Fibroblast of skin of right quadriceps (primary cell): ENCODE measurements at regions not wholly inside any gene's neighbourhood (a gene's known extent, or its start where the extent isn't known, plus 50 kb on each side); places are given as distances from the start of the nearest gene placed in this dataset.

ENCODE experiments used
- DNase-seq: peaks from one replicate; pipeline ENCODE4 v3.0.0-alpha.2; 2013

GRCh38 chr11:134564472-134565200 is 152.6 kb upstream of the B3GAT1 start:
- no peak for DNase-seq

GRCh38 chr11:134562941-134563471 is 151.0 kb upstream of the B3GAT1 start:
- DNase-seq = no peak

- DNase-seq = no peak
Observed at GRCh38 chr11:134562196-134562595, 150.2 kb upstream of the B3GAT1 start.

GRCh38 chr11:134561331-134561720 is 149.3 kb upstream of the B3GAT1 start:
- DNase-seq = no peak

- DNase-seq = no peak
Observed at GRCh38 chr11:134560566-134561330, 148.7 kb upstream of the B3GAT1 start.

- no peak for DNase-seq
Observed at GRCh38 chr11:134560066-134560465, 148.0 kb upstream of the B3GAT1 start.

GRCh38 chr11:134559602-134559962 is 147.5 kb upstream of the B3GAT1 start:
- DNase-seq = no peak

GRCh38 chr11:134558916-134559601 is 147.0 kb upstream of the B3GAT1 start:
- no peak for DNase-seq

- DNase-seq = no peak
Observed at GRCh38 chr11:134558258-134558835, 146.3 kb upstream of the B3GAT1 start.

- no peak for DNase-seq
Observed at GRCh38 chr11:134557571-134558257, 145.7 kb upstream of the B3GAT1 start.

- no peak for DNase-seq
Observed at GRCh38 chr11:134556186-134556585, 144.1 kb upstream of the B3GAT1 start.

- no peak for DNase-seq
Observed at GRCh38 chr11:134555510-134555909, 143.5 kb upstream of the B3GAT1 start.

- DNase-seq = no peak
Observed at GRCh38 chr11:134554861-134555260, 142.8 kb upstream of the B3GAT1 start.

- DNase-seq = no peak
Observed at GRCh38 chr11:134554106-134554505, 142.1 kb upstream of the B3GAT1 start.

GRCh38 chr11:134552749-134553148 is 140.7 kb upstream of the B3GAT1 start:
- no peak for DNase-seq

- no peak for DNase-seq
Observed at GRCh38 chr11:134545521-134545920, 133.5 kb upstream of the B3GAT1 start.

- no peak for DNase-seq
Observed at GRCh38 chr11:134544095-134544815, 132.2 kb upstream of the B3GAT1 start.

GRCh38 chr11:134543645-134544044 is 131.6 kb upstream of the B3GAT1 start:
- DNase-seq = no peak

GRCh38 chr11:134543241-134543640 is 131.2 kb upstream of the B3GAT1 start:
- no peak for DNase-seq

- DNase-seq = no peak
Observed at GRCh38 chr11:134542401-134543165, 130.5 kb upstream of the B3GAT1 start.

- no peak for DNase-seq
Observed at GRCh38 chr11:134541951-134542350, 129.9 kb upstream of the B3GAT1 start.
